K562 (cell line): ENCODE measurements at regions not wholly inside any gene's neighbourhood (a gene's known extent, or its start where the extent isn't known, plus 50 kb on each side); places are given as distances from the start of the nearest gene placed in this dataset.

ENCODE experiments used
- ATAC-seq: fragments of 200-7000 bp; cut with Tn5 transposase; 3 replicates; pipeline ENCODE4 v1.9.1; 2020; ENCODE audit warnings: moderate library complexity
- BruUV-seq: library from RNA; stranded (reverse); fragments of 400-500 nt; replicated peaks from 2 replicates; lab custom pipeline; 2021; lab: Mats Ljungman, UMichigan
- CTCF ChIA-PET: fragments of 300-600 bp; formaldehyde crosslinking; extraction: SDS; loops from one replicate; lab custom pipeline; 2021; ENCODE audit warnings: low intra/inter-chr PET ratio; lab: Yijun Ruan, JAX
- POLR2A ChIA-PET: fragments of 300-600, 350-650 bp; sonication (Branson Sonifier 250); formaldehyde crosslinking; extraction: SDS; loops from one replicate; lab custom pipeline; 2021; ENCODE audit warnings: antibody characterized with exemption, inconsistent platforms; lab: Yijun Ruan, JAX
- DNase-seq, 4 experiments: peaks; one replicate each; pipeline versions ENCODE4 v3.0.0 to v3.0.0-alpha.2; 2011 to 2018; ENCODE audit warnings: low spot score in 3 of 4, mixed read lengths in 3 of 4; ENCODE audit errors: extremely low read depth in 1 of 4
- FAIRE-seq: peaks from 2 replicates; lab custom pipeline; 2011; peaks lifted over from hg19 to GRCh38; lab: Jason Lieb, UNC
- H2AFZ ChIP-seq: 2 replicates; pipeline ENCODE4 v1.6.0; 2011; ENCODE audit warnings: low read depth, low read length, control low read depth, inconsistent platforms
- H3K27ac ChIP-seq: fragments of 200-600 bp; 3 replicates; pipeline ENCODE4 v1.8.0; 2011; ENCODE audit warnings: low read depth, mild to moderate bottlenecking, control low read depth, inconsistent platforms, low read length, moderate library complexity, mixed read lengths; ENCODE audit errors: extremely low read depth
- H3K27me3 ChIP-seq, 2 experiments: fragments of 300-600 bp in 1 of 2; 2 replicates in 1 of 2; 3 replicates in 1 of 2; pipeline versions ENCODE4 v1.6.0 to v1.8.0; 2011; ENCODE audit warnings: inconsistent platforms in 2 of 2, low read length in 2 of 2, mild to moderate bottlenecking in 1 of 2, mixed read lengths in 1 of 2, moderate library complexity in 1 of 2; ENCODE audit not compliant: control insufficient read depth in 2 of 2, insufficient read depth in 2 of 2
- H3K36me3 ChIP-seq: fragments of 300-600 bp; 3 replicates; pipeline ENCODE4 v1.8.0; 2011; ENCODE audit warnings: mild to moderate bottlenecking, low read length, inconsistent platforms; ENCODE audit not compliant: control insufficient read depth, insufficient read depth
- H3K4me1 ChIP-seq, 2 experiments: fragments of 200-600 bp in 1 of 2; replicated peaks in 1 of 2; 2 replicates in 1 of 2; 3 replicates in 1 of 2; pipeline versions ENCODE4 v1.5.1 to v1.8.0; 2011; ENCODE audit warnings: inconsistent platforms in 2 of 2, low read length in 2 of 2, mild to moderate bottlenecking in 1 of 2, mixed read lengths in 1 of 2, moderate library complexity in 1 of 2; ENCODE audit not compliant: control insufficient read depth in 2 of 2, insufficient read depth in 2 of 2
- H3K4me2 ChIP-seq: 2 replicates; pipeline ENCODE4 v1.6.1; 2011; ENCODE audit warnings: low read length, control low read depth, inconsistent platforms, mixed read lengths; ENCODE audit not compliant: insufficient read depth
- H3K4me3 ChIP-seq: fragments of 200-600 bp; sonication (generic), shearing (Covaris generic); 2 replicates; pipeline ENCODE4 v1.5.1; 2016; ENCODE audit warnings: control low read depth, inconsistent platforms
- H3K79me2 ChIP-seq: fragments of 200-600 bp; 3 replicates; pipeline ENCODE4 v1.8.0; 2011; ENCODE audit warnings: low read length, inconsistent platforms; ENCODE audit not compliant: control insufficient read depth, insufficient read depth
- H3K9ac ChIP-seq, 2 experiments: 2 replicates each; pipeline versions ENCODE4 v1.6.0 to v1.6.1; 2011; ENCODE audit warnings: low read depth in 2 of 2, low read length in 2 of 2, control low read depth in 1 of 2, inconsistent platforms in 1 of 2, mild to moderate bottlenecking in 1 of 2, mixed read lengths in 1 of 2; ENCODE audit not compliant: insufficient read depth in 1 of 2
- H3K9me1 ChIP-seq: one replicate; pipeline ENCODE4 v1.6.0; 2011; ENCODE audit warnings: inconsistent platforms, mild to moderate bottlenecking, low read length, moderate library complexity; ENCODE audit not compliant: control insufficient read depth, insufficient read depth
- H3K9me3 ChIP-seq: replicated peaks from 2 replicates; pipeline ENCODE4 v1.5.1; 2011; ENCODE audit warnings: low read depth, low read length, inconsistent platforms; ENCODE audit not compliant: control insufficient read depth, insufficient read depth
- H4K20me1 ChIP-seq: replicated peaks from 2 replicates; pipeline ENCODE4 v1.6.1; 2011; ENCODE audit warnings: low read length, inconsistent platforms, mixed read lengths; ENCODE audit not compliant: control insufficient read depth, insufficient read depth
- CHD1 ChIP-seq: fragments of 200-600 bp; sonication (generic); IDR thresholded peaks from one replicate; pipeline ENCODE4 v1.6.1; 2012; ENCODE audit warnings: mild to moderate bottlenecking, moderate library complexity, low read length, inconsistent platforms
- DNMT1 ChIP-seq: fragments of 450-650 bp; IDR thresholded peaks from 2 replicates; pipeline ENCODE4 v1.6.1; 2016; ENCODE audit warnings: antibody characterized with exemption, mild to moderate bottlenecking
- DPF2 ChIP-seq: fragments of 450-650 bp; IDR thresholded peaks from 2 replicates; pipeline ENCODE4 v1.6.1; 2016
- HNRNPUL1 ChIP-seq: fragments of 200-400 bp; formaldehyde crosslinking; IDR thresholded peaks from 2 replicates; pipeline ENCODE4 v1.6.1; 2017; ENCODE audit warnings: low read length
- MED1 ChIP-seq: sonication (generic); formaldehyde crosslinking; IDR thresholded peaks from 2 replicates; pipeline ENCODE4 v1.8.1; 2023; ENCODE audit warnings: missing genetic modification reagents, borderline replicate concordance
- TEAD1 ChIP-seq, 2 experiments: fragments of 450-650 bp in 1 of 2; sonication (generic) in 1 of 2; formaldehyde crosslinking; IDR thresholded peaks; 2 replicates each; pipeline versions ENCODE4 v1.4.0 to v1.8.0; 2020 to 2022; ENCODE audit warnings: mild to moderate bottlenecking in 2 of 2, missing genetic modification reagents in 1 of 2
- ZC3H8 ChIP-seq: fragments of 450-650 bp; IDR thresholded peaks from 2 replicates; pipeline ENCODE4 v1.6.1; 2017
- WGBS: fragments of 100-300 bp; shearing (Covaris generic); methylation state at CpG from one replicate; pipeline ENCODE4 v1.1.6; 2016; ENCODE audit warnings: low coverage, mixed read lengths; ENCODE audit not compliant: insufficient coverage; ENCODE audit errors: missing lambda C conversion rate; 5-methylcytosine and 5-hydroxymethylcytosine counted together
- in situ Hi-C: fragments of 300-500 bp; cut with MboI; formaldehyde crosslinking; loops from 4 replicates; pipeline ENCODE4 v1.15.0; 2018; ENCODE audit warnings: inconsistent platforms, mixed read lengths
- intact Hi-C: fragments of 100-400 bp; cut with micrococcal nuclease; formaldehyde crosslinking; loops from 2 replicates; pipeline ENCODE4 v1.14.2; 2022
- TF ChIP-seq, protein P1 (sequence below): fragments of 250-450 bp; sonication (Bioruptor Pico); IDR thresholded peaks from 2 replicates; pipeline ENCODE4 v1.5.0; 2020; ENCODE audit warnings: mild to moderate bottlenecking
- TF ChIP-seq, protein P2 (sequence below): sonication (generic); IDR thresholded peaks from 2 replicates; pipeline ENCODE4 v1.6.1; 2016

DNA sequence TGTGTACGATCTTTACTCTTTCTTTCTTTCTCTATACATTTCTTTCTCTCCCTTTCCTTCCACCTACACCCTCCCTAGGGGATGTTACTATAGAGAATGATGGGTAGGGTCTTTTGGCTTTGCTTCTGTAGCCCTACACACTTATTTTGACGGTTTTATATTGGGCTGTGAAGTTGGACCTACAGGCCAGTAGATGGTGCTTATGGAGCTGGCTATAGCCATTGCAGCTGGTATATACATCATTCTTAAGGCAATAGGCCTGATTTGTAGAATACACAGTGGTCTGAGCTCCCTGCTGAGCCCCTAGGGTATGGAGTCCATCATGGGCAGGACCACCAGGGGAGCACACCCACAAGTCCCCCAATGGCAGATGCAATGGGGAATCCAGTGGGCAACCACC, 1869.7 kb downstream of the STIM2 start (continued):
- TF ChIP-seq MED1 (CRISPR knock-in tag) (no peak), HNRNPUL1 (no peak), CHD1 (no peak), ZC3H8 (no peak)
- TF ChIP-seq, protein P1, sequence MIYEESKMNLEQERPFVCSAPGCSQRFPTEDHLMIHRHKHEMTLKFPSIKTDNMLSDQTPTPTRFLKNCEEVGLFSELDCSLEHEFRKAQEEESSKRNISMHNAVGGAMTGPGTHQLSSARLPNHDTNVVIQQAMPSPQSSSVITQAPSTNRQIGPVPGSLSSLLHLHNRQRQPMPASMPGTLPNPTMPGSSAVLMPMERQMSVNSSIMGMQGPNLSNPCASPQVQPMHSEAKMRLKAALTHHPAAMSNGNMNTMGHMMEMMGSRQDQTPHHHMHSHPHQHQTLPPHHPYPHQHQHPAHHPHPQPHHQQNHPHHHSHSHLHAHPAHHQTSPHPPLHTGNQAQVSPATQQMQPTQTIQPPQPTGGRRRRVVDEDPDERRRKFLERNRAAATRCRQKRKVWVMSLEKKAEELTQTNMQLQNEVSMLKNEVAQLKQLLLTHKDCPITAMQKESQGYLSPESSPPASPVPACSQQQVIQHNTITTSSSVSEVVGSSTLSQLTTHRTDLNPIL (CRISPR knock-in tag): no peak
- TF ChIP-seq, all 486 proteins: peak for 0

DNA sequence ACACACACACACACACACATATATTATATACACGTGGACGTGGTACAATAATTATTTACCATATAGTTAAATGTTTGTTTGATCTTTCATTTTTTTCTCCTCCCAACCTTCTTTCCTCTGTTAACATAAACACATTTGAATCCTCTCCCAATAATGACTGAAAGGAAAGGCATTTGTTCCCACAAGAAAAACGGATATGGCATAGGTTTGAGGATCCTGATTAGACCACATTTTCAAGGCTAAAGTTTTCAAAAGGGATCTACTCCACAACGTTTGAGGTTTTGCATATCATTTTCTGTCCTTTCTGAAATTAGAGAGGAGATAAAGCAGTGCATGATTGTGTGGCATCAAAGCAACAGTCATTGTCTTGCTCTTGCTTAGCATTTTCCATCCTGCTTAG, 1883.4 kb downstream of the STIM2 start:
- H3K79me2 ChIP-seq: no peaks in the 10 kb centered on the region
- H3K9ac ChIP-seq: no peak overlapping the region
- no peak for ATAC-seq
- no peaks in the 10 kb centered on the region for H3K36me3 ChIP-seq
- no TSS peak for BruUV-seq
- H3K9me1 ChIP-seq: no peaks in the 10 kb centered on the region
- H3K4me1 ChIP-seq: no peaks in the 10 kb centered on the region
- H4K20me1 ChIP-seq: no peaks in the 10 kb centered on the region
- DNase-seq: no peak
- in situ Hi-C loops (no loop called here), intact Hi-C loops (no loop called here)
- no peak overlapping the region for H2AFZ ChIP-seq
- no peak for TF ChIP-seq TEAD1 (CRISPR knock-in tag; IDR thresholded peaks at IDR 0.05)
- no peak for TF ChIP-seq DNMT1
- TF ChIP-seq DPF2: no peak
- TF ChIP-seq, protein P2, sequence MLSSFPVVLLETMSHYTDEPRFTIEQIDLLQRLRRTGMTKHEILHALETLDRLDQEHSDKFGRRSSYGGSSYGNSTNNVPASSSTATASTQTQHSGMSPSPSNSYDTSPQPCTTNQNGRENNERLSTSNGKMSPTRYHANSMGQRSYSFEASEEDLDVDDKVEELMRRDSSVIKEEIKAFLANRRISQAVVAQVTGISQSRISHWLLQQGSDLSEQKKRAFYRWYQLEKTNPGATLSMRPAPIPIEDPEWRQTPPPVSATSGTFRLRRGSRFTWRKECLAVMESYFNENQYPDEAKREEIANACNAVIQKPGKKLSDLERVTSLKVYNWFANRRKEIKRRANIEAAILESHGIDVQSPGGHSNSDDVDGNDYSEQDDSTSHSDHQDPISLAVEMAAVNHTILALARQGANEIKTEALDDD: no peak
- POLR2A ChIA-PET: no interaction called here
- whole genome bisulfite sequencing: 0% methylated on average over 4 of the region's 4 CpGs
- no peaks in the 10 kb centered on the region for H3K27me3 ChIP-seq
- H3K4me2 ChIP-seq: no peak overlapping the region
- peak; percentile 23 for FAIRE-seq
- CTCF ChIA-PET: no interaction called here
- no peak overlapping the region for H3K27ac ChIP-seq
- no peak overlapping the region for H3K4me3 ChIP-seq
- H3K9me3 ChIP-seq: no peaks in the 10 kb centered on the region
